ENCODE measurements at regions not wholly inside any gene's neighbourhood (a gene's known extent, or its start where the extent isn't known, plus 50 kb on each side); places are given as distances from the start of the nearest gene placed in this dataset.

GRCh38 chr3:182248349-182248880 is 536.7 kb downstream of the SOX2 start:
- Mint-ChIP-seq H3K4me1 (no peaks in the 10 kb centered on the region), H3K9me3 (ENCODE audit: insufficient read depth) (no peaks in the 10 kb centered on the region), H3K27me3 (peaks cover 3% of the 10 kb centered on the region), H3K4me3 (no peak overlapping the region), H3K27ac (no peak overlapping the region)
- Histone ChIP-seq H3K4me1 (ENCODE audit: control insufficient read depth in 2 of 2, insufficient read depth in 2 of 2, low read length in 2 of 2) (no peaks in the 10 kb centered on the region), H3K27ac (ENCODE audit: low read length in 2 of 2) (no peak overlapping the region), H4K20me1 (ENCODE audit: control insufficient read depth, insufficient read depth, low read length, poor library complexity, severe bottlenecking) (no peaks in the 10 kb centered on the region), H3K27me3 (replicated peaks in 1 of 4; ENCODE audit: control extremely low read depth in 1 of 4, control insufficient read depth in 3 of 4, insufficient read depth in 4 of 4, low read length in 3 of 4) (no peaks in the 10 kb centered on the region), H3K79me2 (ENCODE audit: control insufficient read depth, insufficient read depth, low read length) (no peaks in the 10 kb centered on the region), H3K4me2 (replicated peaks; ENCODE audit: low read depth, low read length, poor library complexity, severe bottlenecking) (no peak overlapping the region), H2AFZ (ENCODE audit: insufficient read depth, low read depth, low read length, poor library complexity, severe bottlenecking) (no peak overlapping the region), H3K4me3 (ENCODE audit: control extremely low read depth in 1 of 5, extremely low read depth in 1 of 5, insufficient read depth in 1 of 5, low read depth in 2 of 5, low read length in 4 of 5) (no peak overlapping the region), H3K9me3 (ENCODE audit: control extremely low read depth in 1 of 3, control insufficient read depth in 2 of 3, insufficient read depth in 1 of 3, low read length in 2 of 3) (no peaks in the 10 kb centered on the region), H3K36me3 (replicated peaks in 1 of 2; ENCODE audit: control extremely low read depth in 1 of 2, control insufficient read depth in 1 of 2, extremely low read depth in 1 of 2, insufficient read depth in 2 of 2, low read length in 1 of 2) (no peaks in the 10 kb centered on the region), H3K9ac (ENCODE audit: low read length) (no peak overlapping the region)
- CTCF ChIA-PET: interaction anchor here (0.7 kb wide), 1 partner anchor 433 kb away, joined by 4 read pairs; no protein-coding TSS in a partner anchor
- TF ChIP-seq, protein P1, sequence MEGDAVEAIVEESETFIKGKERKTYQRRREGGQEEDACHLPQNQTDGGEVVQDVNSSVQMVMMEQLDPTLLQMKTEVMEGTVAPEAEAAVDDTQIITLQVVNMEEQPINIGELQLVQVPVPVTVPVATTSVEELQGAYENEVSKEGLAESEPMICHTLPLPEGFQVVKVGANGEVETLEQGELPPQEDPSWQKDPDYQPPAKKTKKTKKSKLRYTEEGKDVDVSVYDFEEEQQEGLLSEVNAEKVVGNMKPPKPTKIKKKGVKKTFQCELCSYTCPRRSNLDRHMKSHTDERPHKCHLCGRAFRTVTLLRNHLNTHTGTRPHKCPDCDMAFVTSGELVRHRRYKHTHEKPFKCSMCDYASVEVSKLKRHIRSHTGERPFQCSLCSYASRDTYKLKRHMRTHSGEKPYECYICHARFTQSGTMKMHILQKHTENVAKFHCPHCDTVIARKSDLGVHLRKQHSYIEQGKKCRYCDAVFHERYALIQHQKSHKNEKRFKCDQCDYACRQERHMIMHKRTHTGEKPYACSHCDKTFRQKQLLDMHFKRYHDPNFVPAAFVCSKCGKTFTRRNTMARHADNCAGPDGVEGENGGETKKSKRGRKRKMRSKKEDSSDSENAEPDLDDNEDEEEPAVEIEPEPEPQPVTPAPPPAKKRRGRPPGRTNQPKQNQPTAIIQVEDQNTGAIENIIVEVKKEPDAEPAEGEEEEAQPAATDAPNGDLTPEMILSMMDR (IDR thresholded peaks at IDR 0.05): no peak
- no peak for TF ChIP-seq EZH2 (IDR thresholded peaks at IDR 0.05; ENCODE audit: borderline replicate concordance, insufficient read depth, low read depth, low read length, poor library complexity, severe bottlenecking)
- POLR2A ChIA-PET: no interaction called here
- ATAC-seq (ENCODE audit: low read depth) (no peak), DNase-seq (no peak)
- intact Hi-C loops (cut with micrococcal nuclease): loop anchor here (5.0 kb wide), 1 partner anchor 434 kb away; no protein-coding TSS in a partner anchor
- WGBS (ENCODE audit: insufficient coverage): 80% methylated on average over 1 of the region's 5 CpGs

DNA sequence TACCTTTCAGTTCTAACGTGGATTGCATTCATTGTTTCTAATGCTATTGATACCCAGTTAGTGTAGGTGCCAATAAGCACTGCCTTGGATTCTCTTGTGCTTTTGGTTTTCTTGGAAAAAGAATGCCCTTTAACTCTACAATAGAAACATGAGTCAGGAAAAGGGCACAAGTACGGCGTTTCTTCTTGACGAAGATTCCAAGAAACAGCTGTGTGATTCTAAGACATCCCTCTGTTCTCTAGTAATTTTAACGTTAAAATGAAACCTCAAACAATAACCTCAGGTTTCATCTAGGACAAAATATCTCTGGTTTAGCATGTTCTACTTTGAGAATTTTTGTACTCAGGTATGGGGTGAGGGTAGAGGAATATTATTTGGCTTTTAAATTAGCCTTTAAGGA is 540.5 kb upstream of the ATP11B start:
- Histone ChIP-seq H3K27me3 (replicated peaks in 1 of 4; ENCODE audit: control extremely low read depth in 1 of 4, control insufficient read depth in 3 of 4, insufficient read depth in 4 of 4, low read length in 3 of 4) (no peaks in the 10 kb centered on the region), H3K9ac (ENCODE audit: low read length) (no peak overlapping the region), H3K4me1 (ENCODE audit: control insufficient read depth in 2 of 2, insufficient read depth in 2 of 2, low read length in 2 of 2) (no peaks in the 10 kb centered on the region), H2AFZ (ENCODE audit: insufficient read depth, low read depth, low read length, poor library complexity, severe bottlenecking) (no peak overlapping the region), H4K20me1 (ENCODE audit: control insufficient read depth, insufficient read depth, low read length, poor library complexity, severe bottlenecking) (no peaks in the 10 kb centered on the region), H3K36me3 (replicated peaks in 1 of 2; ENCODE audit: control extremely low read depth in 1 of 2, control insufficient read depth in 1 of 2, extremely low read depth in 1 of 2, insufficient read depth in 2 of 2, low read length in 1 of 2) (no peaks in the 10 kb centered on the region), H3K27ac (ENCODE audit: low read length in 2 of 2) (no peak overlapping the region), H3K79me2 (ENCODE audit: control insufficient read depth, insufficient read depth, low read length) (no peaks in the 10 kb centered on the region), H3K4me3 (ENCODE audit: control extremely low read depth in 1 of 5, extremely low read depth in 1 of 5, insufficient read depth in 1 of 5, low read depth in 2 of 5, low read length in 4 of 5) (no peak overlapping the region), H3K9me3 (ENCODE audit: control extremely low read depth in 1 of 3, control insufficient read depth in 2 of 3, insufficient read depth in 1 of 3, low read length in 2 of 3) (no peaks in the 10 kb centered on the region), H3K4me2 (replicated peaks; ENCODE audit: low read depth, low read length, poor library complexity, severe bottlenecking) (no peak overlapping the region)
- ChIA-PET CTCF (no interaction called here), POLR2A (no interaction called here)
- intact Hi-C loops (cut with micrococcal nuclease): no loop called here
- ATAC-seq (ENCODE audit: low read depth): no peak
- no peak for DNase-seq
- TF ChIP-seq EZH2 (IDR thresholded peaks at IDR 0.05; ENCODE audit: borderline replicate concordance, insufficient read depth, low read depth, low read length, poor library complexity, severe bottlenecking): no peak
- TF ChIP-seq, protein P1 (IDR thresholded peaks at IDR 0.05): no peak
- H3K4me3 Mint-ChIP-seq: no peak overlapping the region
- no peaks in the 10 kb centered on the region for H3K9me3 Mint-ChIP-seq (ENCODE audit: insufficient read depth)
- no peak overlapping the region for H3K27ac Mint-ChIP-seq
- 88% methylated on average over 4 of the region's 5 CpGs for WGBS (ENCODE audit: insufficient coverage)
- H3K4me1 Mint-ChIP-seq: no peaks in the 10 kb centered on the region
- peaks cover 14% of the 10 kb centered on the region for H3K27me3 Mint-ChIP-seq
